Activated CD8-positive, alpha-beta memory T cell treated with anti-CD3 and anti-CD28 coated beads for 48 hours (primary cell): ENCODE measurements at regions not wholly inside any gene's neighbourhood (a gene's known extent, or its start where the extent isn't known, plus 50 kb on each side); places are given as distances from the start of the nearest gene placed in this dataset.

Source experiments
- DNase-seq, 3 experiments: peaks; one replicate each; pipeline ENCODE4 v3.0.0-alpha.2; 2020; ENCODE audit warnings: low read depth in 2 of 3, low spot score in 2 of 3

- no peak for DNase-seq
These were observed 177.0 kb upstream of the EDNRA start for GRCh38 chr4:147303873-147304229.

GRCh38 chr4:147307896-147308674 lies 172.8 kb upstream of the EDNRA start:
- no peak for DNase-seq

- DNase-seq = no peak
These were observed 171.5 kb upstream of the EDNRA start for GRCh38 chr4:147309434-147309833.

- DNase-seq = no peak
These were observed 170.6 kb upstream of the EDNRA start for GRCh38 chr4:147310312-147310711.

GRCh38 chr4:147311956-147312355 lies 168.9 kb upstream of the EDNRA start:
- no peak for DNase-seq

- DNase-seq = no peak
These were observed 168.4 kb upstream of the EDNRA start for GRCh38 chr4:147312376-147313046.

- no peak for DNase-seq
These were observed 167.8 kb upstream of the EDNRA start for GRCh38 chr4:147313108-147313507.

GRCh38 chr4:147318586-147318985 lies 162.3 kb upstream of the EDNRA start:
- DNase-seq = no peak

GRCh38 chr4:147325571-147325981 lies 155.3 kb upstream of the EDNRA start:
- no peak for DNase-seq

- DNase-seq = no peak
These were observed 154.3 kb upstream of the EDNRA start for GRCh38 chr4:147326591-147326990.

- DNase-seq = no peak
These were observed 153.6 kb upstream of the EDNRA start for GRCh38 chr4:147327322-147327721.

GRCh38 chr4:147328189-147328588 lies 152.7 kb upstream of the EDNRA start:
- DNase-seq = no peak

- DNase-seq = no peak
These were observed 152.0 kb upstream of the EDNRA start for GRCh38 chr4:147328756-147329446.

- no peak for DNase-seq
These were observed 148.8 kb upstream of the EDNRA start for GRCh38 chr4:147332091-147332490.

GRCh38 chr4:147334478-147334877 lies 146.4 kb upstream of the EDNRA start:
- no peak for DNase-seq

GRCh38 chr4:147335183-147335582 lies 145.7 kb upstream of the EDNRA start:
- DNase-seq = no peak

- DNase-seq = no peak
These were observed 144.6 kb upstream of the EDNRA start for GRCh38 chr4:147336252-147336651.

- no peak for DNase-seq
These were observed 141.8 kb upstream of the EDNRA start for GRCh38 chr4:147339100-147339499.

- DNase-seq = no peak
These were observed 140.8 kb upstream of the EDNRA start for GRCh38 chr4:147340111-147340510.

GRCh38 chr4:147340591-147341120 lies 140.2 kb upstream of the EDNRA start:
- no peak for DNase-seq

- no peak for DNase-seq
These were observed 137.2 kb upstream of the EDNRA start for GRCh38 chr4:147343692-147344091.

GRCh38 chr4:147345662-147346061 lies 135.2 kb upstream of the EDNRA start:
- no peak for DNase-seq
